GM23338 (cell line): ENCODE measurements at regions not wholly inside any gene's neighbourhood (a gene's known extent, or its start where the extent isn't known, plus 50 kb on each side); places are given as distances from the start of the nearest gene placed in this dataset.

ENCODE experiments used
- ATAC-seq: fragments of 200-7000 bp; cut with Tn5 transposase; 3 replicates; pipeline ENCODE4 v1.9.1; 2020
- DNase-seq: peaks from one replicate; pipeline ENCODE4 v3.0.0-alpha.2; 2015; ENCODE audit warnings: low spot score
- H2AFZ ChIP-seq: fragments of 200-600 bp; sonication (generic); 2 replicates; pipeline ENCODE4 v1.8.0; 2016; ENCODE audit warnings: antibody characterized with exemption, mild to moderate bottlenecking, moderate library complexity
- H3F3A ChIP-seq: fragments of 200-600 bp; sonication (generic); replicated peaks from 2 replicates; pipeline ENCODE4 v1.8.0; 2017; ENCODE audit warnings: antibody characterized with exemption, mixed run types, low read depth
- H3K27ac ChIP-seq: fragments of 200-600 bp; sonication (generic); 2 replicates; pipeline ENCODE4 v1.6.1; 2016; ENCODE audit warnings: low read depth
- H3K27me3 ChIP-seq: fragments of 200-600 bp; sonication (generic); 2 replicates; pipeline ENCODE4 v1.8.0; 2016; ENCODE audit warnings: mild to moderate bottlenecking, mixed run types, moderate library complexity; ENCODE audit not compliant: insufficient read depth
- H3K36me3 ChIP-seq: fragments of 200-600 bp; sonication (generic); 2 replicates; pipeline ENCODE4 v1.8.0; 2016; ENCODE audit warnings: mild to moderate bottlenecking; ENCODE audit not compliant: insufficient read depth
- H3K4me1 ChIP-seq: fragments of 200-600 bp; sonication (generic); 2 replicates; pipeline ENCODE4 v1.8.0; 2016; ENCODE audit warnings: mild to moderate bottlenecking, moderate library complexity; ENCODE audit not compliant: insufficient read depth
- H3K4me2 ChIP-seq: fragments of 200-600 bp; sonication (generic); 2 replicates; pipeline ENCODE4 v1.7.1; 2017; ENCODE audit warnings: mixed run types
- H3K4me3 ChIP-seq: fragments of 200-600 bp; sonication (generic); 2 replicates; pipeline ENCODE4 v1.6.1; 2016; ENCODE audit warnings: mixed run types
- H3K79me2 ChIP-seq: fragments of 200-600 bp; sonication (generic); replicated peaks from 2 replicates; pipeline ENCODE4 v1.8.0; 2017; ENCODE audit warnings: mild to moderate bottlenecking; ENCODE audit not compliant: insufficient read depth
- H3K9me2 ChIP-seq: fragments of 200-600 bp; sonication (generic); 2 replicates; pipeline ENCODE4 v1.8.0; 2017; ENCODE audit not compliant: insufficient read depth
- H4K20me1 ChIP-seq: fragments of 200-600 bp; sonication (generic); replicated peaks from 2 replicates; pipeline ENCODE4 v1.8.0; 2017; ENCODE audit warnings: mild to moderate bottlenecking; ENCODE audit not compliant: insufficient read depth
- H3K27ac Mint-ChIP-seq: 2 replicates; pipeline ENCODE4 v1.8.0; 2020; ENCODE audit warnings: inconsistent platforms, mild to moderate bottlenecking, moderate library complexity, mixed read lengths
- H3K27me3 Mint-ChIP-seq: 3 replicates; pipeline ENCODE4 v1.8.0; 2022; ENCODE audit warnings: low read depth, mild to moderate bottlenecking, moderate library complexity, mixed read lengths, inconsistent platforms; ENCODE audit not compliant: insufficient read depth, poor library complexity
- H3K36me3 Mint-ChIP-seq: 3 replicates; pipeline ENCODE4 v1.8.0; 2021; ENCODE audit warnings: low read depth, mild to moderate bottlenecking, inconsistent platforms, moderate library complexity, mixed read lengths
- H3K4me1 Mint-ChIP-seq: 3 replicates; pipeline ENCODE4 v1.8.0; 2020; ENCODE audit warnings: mild to moderate bottlenecking, inconsistent platforms, mixed read lengths
- H3K4me3 Mint-ChIP-seq: 3 replicates; pipeline ENCODE4 v1.8.0; 2021; ENCODE audit warnings: moderate library complexity, mild to moderate bottlenecking, inconsistent platforms, mixed read lengths
- H3K9me3 Mint-ChIP-seq: 3 replicates; pipeline ENCODE4 v1.8.0; 2020; ENCODE audit warnings: moderate library complexity, mild to moderate bottlenecking, inconsistent platforms, mixed read lengths
- CREB1 ChIP-seq: fragments of 250-450 bp; sonication (Bioruptor Pico); IDR thresholded peaks from 2 replicates; pipeline ENCODE4 v1.5.0; 2020; ENCODE audit warnings: low read depth, mild to moderate bottlenecking, moderate library complexity
- EZH2phosphoT487 ChIP-seq: fragments of 200-600 bp; sonication (generic); IDR thresholded peaks from one replicate; pipeline ENCODE4 v1.8.1; 2018; ENCODE audit warnings: antibody characterized with exemption; ENCODE audit not compliant: unreplicated experiment
- JUNB ChIP-seq: IDR thresholded peaks from one replicate; pipeline ENCODE4 v1.6.1; 2016; ENCODE audit warnings: antibody characterized with exemption; ENCODE audit not compliant: unreplicated experiment
- NANOG ChIP-seq: IDR thresholded peaks from 2 replicates; pipeline ENCODE4 v1.6.1; 2016; ENCODE audit warnings: antibody characterized with exemption, borderline replicate concordance
- POLR2AphosphoS5 ChIP-seq: IDR thresholded peaks from 2 replicates; pipeline ENCODE4 v1.6.1; 2016; ENCODE audit warnings: antibody characterized with exemption, low read depth
- ZNF114 ChIP-seq: fragments of 250-450 bp; sonication (Bioruptor Pico); IDR thresholded peaks from 2 replicates; pipeline ENCODE4 v1.5.0; 2020; ENCODE audit warnings: mild to moderate bottlenecking, moderate library complexity
- TF ChIP-seq, protein P1 (sequence below), 2 experiments: fragments of 200-600 bp in 1 of 2; sonication (generic) in 1 of 2; conservative IDR thresholded peaks; 2 replicates each; pipeline versions ENCODE4 v1.5.1 to v1.6.1; 2016 to 2017; ENCODE audit warnings: antibody characterized with exemption in 2 of 2, low read depth in 2 of 2, mild to moderate bottlenecking in 2 of 2, moderate library complexity in 1 of 2
- TF ChIP-seq, protein P2 (sequence below): IDR thresholded peaks from 2 replicates; pipeline ENCODE4 v1.6.1; 2016; ENCODE audit warnings: antibody characterized with exemption
- TF ChIP-seq, protein P3 (sequence below): fragments of 250-450 bp; sonication (Bioruptor Pico); IDR thresholded peaks from 2 replicates; pipeline ENCODE4 v1.5.0; 2020; ENCODE audit warnings: mild to moderate bottlenecking, moderate library complexity
- TF ChIP-seq, protein P4 (sequence below): IDR thresholded peaks from one replicate; pipeline ENCODE4 v1.6.1; 2018; ENCODE audit warnings: antibody characterized with exemption; ENCODE audit not compliant: unreplicated experiment

DNA sequence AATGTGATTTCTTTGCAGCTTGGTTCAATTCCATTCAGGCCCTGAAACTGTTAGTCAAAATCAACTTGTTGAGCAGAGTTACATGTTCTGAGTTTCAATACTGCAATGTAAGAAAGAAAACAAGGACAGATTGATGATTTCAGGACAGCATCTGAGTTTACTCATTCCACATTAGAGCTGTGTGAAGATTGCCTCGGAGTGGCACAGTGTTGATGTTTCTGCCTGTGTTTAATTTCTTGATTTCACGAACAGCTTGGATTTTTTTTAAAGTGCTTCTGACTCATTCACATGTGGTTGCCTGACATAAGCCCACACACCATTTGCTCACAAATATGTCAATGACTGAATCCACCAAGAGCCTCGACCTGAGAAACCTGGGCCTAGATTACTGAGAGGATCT, 101.2 kb upstream of the PARD3 start (continued):
- TF ChIP-seq, protein P1, sequence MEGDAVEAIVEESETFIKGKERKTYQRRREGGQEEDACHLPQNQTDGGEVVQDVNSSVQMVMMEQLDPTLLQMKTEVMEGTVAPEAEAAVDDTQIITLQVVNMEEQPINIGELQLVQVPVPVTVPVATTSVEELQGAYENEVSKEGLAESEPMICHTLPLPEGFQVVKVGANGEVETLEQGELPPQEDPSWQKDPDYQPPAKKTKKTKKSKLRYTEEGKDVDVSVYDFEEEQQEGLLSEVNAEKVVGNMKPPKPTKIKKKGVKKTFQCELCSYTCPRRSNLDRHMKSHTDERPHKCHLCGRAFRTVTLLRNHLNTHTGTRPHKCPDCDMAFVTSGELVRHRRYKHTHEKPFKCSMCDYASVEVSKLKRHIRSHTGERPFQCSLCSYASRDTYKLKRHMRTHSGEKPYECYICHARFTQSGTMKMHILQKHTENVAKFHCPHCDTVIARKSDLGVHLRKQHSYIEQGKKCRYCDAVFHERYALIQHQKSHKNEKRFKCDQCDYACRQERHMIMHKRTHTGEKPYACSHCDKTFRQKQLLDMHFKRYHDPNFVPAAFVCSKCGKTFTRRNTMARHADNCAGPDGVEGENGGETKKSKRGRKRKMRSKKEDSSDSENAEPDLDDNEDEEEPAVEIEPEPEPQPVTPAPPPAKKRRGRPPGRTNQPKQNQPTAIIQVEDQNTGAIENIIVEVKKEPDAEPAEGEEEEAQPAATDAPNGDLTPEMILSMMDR (conservative IDR thresholded peaks at IDR 0.05; ENCODE audit: low read depth in 2 of 2): no peak
- TF ChIP-seq EZH2phosphoT487 (no peak), ZNF114 (no peak), POLR2AphosphoS5 (no peak), JUNB (no peak)
- TF ChIP-seq, protein P2, sequence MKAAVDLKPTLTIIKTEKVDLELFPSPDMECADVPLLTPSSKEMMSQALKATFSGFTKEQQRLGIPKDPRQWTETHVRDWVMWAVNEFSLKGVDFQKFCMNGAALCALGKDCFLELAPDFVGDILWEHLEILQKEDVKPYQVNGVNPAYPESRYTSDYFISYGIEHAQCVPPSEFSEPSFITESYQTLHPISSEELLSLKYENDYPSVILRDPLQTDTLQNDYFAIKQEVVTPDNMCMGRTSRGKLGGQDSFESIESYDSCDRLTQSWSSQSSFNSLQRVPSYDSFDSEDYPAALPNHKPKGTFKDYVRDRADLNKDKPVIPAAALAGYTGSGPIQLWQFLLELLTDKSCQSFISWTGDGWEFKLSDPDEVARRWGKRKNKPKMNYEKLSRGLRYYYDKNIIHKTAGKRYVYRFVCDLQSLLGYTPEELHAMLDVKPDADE: no peak

DNA sequence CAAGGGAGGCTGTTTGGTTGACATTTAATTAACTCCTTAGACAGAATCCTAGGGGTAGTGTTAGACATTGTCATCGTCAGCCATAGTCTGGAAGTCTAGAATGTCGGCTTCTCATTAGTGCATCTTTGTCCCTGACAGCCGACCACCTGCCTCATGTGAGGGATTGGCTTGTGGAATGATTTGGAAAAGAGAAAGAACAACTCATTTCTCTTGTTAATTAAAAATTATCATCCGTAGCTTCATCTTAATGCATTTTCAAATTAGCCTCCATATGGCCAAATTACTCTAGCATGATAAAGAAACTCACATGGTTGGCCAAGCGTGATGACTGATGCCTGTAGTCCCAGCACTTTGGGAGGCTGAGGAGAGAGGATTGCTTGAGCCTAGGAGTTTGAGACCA, 97.7 kb upstream of the PARD3 start:
- no peak overlapping the region for H3K4me3 Mint-ChIP-seq
- H3K36me3 Mint-ChIP-seq: no peaks in the 10 kb centered on the region
- Histone ChIP-seq H2AFZ (no peak overlapping the region), H3K79me2 (no peaks in the 10 kb centered on the region), H3K27me3 (no peaks in the 10 kb centered on the region), H3K4me1 (no peaks in the 10 kb centered on the region), H3K9me2 (no peaks in the 10 kb centered on the region), H3K27ac (no peak overlapping the region), H3F3A (no peaks in the 10 kb centered on the region), H4K20me1 (no peaks in the 10 kb centered on the region), H3K36me3 (no peaks in the 10 kb centered on the region), H3K4me3 (no peak overlapping the region), H3K4me2 (no peak overlapping the region)
- no peak for DNase-seq
- H3K27ac Mint-ChIP-seq: no peak overlapping the region
- no peaks in the 10 kb centered on the region for H3K9me3 Mint-ChIP-seq
- 0 out of 3 replicates have a peak, but pooled peaks cover 2% of the 10 kb centered on the region for H3K4me1 Mint-ChIP-seq
- H3K27me3 Mint-ChIP-seq: no peaks in the 10 kb centered on the region
- ATAC-seq: no peak
- TF ChIP-seq, protein P3, sequence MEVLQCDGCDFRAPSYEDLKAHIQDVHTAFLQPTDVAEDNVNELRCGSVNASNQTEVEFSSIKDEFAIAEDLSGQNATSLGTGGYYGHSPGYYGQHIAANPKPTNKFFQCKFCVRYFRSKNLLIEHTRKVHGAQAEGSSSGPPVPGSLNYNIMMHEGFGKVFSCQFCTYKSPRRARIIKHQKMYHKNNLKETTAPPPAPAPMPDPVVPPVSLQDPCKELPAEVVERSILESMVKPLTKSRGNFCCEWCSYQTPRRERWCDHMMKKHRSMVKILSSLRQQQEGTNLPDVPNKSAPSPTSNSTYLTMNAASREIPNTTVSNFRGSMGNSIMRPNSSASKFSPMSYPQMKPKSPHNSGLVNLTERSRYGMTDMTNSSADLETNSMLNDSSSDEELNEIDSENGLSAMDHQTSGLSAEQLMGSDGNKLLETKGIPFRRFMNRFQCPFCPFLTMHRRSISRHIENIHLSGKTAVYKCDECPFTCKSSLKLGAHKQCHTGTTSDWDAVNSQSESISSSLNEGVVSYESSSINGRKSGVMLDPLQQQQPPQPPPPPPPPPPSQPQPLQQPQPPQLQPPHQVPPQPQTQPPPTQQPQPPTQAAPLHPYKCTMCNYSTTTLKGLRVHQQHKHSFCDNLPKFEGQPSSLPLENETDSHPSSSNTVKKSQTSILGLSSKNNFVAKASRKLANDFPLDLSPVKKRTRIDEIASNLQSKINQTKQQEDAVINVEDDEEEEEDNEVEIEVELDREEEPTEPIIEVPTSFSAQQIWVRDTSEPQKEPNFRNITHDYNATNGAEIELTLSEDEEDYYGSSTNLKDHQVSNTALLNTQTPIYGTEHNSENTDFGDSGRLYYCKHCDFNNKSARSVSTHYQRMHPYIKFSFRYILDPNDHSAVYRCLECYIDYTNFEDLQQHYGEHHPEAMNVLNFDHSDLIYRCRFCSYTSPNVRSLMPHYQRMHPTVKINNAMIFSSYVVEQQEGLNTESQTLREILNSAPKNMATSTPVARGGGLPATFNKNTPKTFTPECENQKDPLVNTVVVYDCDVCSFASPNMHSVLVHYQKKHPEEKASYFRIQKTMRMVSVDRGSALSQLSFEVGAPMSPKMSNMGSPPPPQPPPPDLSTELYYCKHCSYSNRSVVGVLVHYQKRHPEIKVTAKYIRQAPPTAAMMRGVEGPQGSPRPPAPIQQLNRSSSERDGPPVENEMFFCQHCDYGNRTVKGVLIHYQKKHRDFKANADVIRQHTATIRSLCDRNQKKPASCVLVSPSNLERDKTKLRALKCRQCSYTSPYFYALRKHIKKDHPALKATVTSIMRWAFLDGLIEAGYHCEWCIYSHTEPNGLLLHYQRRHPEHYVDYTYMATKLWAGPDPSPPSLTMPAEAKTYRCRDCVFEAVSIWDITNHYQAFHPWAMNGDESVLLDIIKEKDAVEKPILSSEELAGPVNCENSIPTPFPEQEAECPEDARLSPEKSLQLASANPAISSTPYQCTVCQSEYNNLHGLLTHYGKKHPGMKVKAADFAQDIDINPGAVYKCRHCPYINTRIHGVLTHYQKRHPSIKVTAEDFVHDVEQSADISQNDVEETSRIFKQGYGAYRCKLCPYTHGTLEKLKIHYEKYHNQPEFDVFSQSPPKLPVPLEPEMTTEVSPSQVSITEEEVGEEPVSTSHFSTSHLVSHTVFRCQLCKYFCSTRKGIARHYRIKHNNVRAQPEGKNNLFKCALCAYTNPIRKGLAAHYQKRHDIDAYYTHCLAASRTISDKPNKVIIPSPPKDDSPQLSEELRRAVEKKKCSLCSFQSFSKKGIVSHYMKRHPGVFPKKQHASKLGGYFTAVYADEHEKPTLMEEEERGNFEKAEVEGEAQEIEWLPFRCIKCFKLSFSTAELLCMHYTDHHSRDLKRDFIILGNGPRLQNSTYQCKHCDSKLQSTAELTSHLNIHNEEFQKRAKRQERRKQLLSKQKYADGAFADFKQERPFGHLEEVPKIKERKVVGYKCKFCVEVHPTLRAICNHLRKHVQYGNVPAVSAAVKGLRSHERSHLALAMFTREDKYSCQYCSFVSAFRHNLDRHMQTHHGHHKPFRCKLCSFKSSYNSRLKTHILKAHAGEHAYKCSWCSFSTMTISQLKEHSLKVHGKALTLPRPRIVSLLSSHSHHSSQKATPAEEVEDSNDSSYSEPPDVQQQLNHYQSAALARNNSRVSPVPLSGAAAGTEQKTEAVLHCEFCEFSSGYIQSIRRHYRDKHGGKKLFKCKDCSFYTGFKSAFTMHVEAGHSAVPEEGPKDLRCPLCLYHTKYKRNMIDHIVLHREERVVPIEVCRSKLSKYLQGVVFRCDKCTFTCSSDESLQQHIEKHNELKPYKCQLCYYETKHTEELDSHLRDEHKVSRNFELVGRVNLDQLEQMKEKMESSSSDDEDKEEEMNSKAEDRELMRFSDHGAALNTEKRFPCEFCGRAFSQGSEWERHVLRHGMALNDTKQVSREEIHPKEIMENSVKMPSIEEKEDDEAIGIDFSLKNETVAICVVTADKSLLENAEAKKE (CRISPR knock-in tag): no peak
- TF ChIP-seq NANOG (no peak), CREB1 (CRISPR knock-in tag) (no peak), POLR2AphosphoS5 (no peak), EZH2phosphoT487 (no peak), ZNF114 (no peak)
- TF ChIP-seq, protein P1 (conservative IDR thresholded peaks at IDR 0.05; ENCODE audit: low read depth in 2 of 2): no peak
- TF ChIP-seq, protein P4, sequence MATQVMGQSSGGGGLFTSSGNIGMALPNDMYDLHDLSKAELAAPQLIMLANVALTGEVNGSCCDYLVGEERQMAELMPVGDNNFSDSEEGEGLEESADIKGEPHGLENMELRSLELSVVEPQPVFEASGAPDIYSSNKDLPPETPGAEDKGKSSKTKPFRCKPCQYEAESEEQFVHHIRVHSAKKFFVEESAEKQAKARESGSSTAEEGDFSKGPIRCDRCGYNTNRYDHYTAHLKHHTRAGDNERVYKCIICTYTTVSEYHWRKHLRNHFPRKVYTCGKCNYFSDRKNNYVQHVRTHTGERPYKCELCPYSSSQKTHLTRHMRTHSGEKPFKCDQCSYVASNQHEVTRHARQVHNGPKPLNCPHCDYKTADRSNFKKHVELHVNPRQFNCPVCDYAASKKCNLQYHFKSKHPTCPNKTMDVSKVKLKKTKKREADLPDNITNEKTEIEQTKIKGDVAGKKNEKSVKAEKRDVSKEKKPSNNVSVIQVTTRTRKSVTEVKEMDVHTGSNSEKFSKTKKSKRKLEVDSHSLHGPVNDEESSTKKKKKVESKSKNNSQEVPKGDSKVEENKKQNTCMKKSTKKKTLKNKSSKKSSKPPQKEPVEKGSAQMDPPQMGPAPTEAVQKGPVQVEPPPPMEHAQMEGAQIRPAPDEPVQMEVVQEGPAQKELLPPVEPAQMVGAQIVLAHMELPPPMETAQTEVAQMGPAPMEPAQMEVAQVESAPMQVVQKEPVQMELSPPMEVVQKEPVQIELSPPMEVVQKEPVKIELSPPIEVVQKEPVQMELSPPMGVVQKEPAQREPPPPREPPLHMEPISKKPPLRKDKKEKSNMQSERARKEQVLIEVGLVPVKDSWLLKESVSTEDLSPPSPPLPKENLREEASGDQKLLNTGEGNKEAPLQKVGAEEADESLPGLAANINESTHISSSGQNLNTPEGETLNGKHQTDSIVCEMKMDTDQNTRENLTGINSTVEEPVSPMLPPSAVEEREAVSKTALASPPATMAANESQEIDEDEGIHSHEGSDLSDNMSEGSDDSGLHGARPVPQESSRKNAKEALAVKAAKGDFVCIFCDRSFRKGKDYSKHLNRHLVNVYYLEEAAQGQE: no peak
